ENCODE measurements at regions not wholly inside any gene's neighbourhood (a gene's known extent, or its start where the extent isn't known, plus 50 kb on each side); places are given as distances from the start of the nearest gene placed in this dataset.

- H3K4me3 ChIP-seq (ENCODE audit: low read depth, poor library complexity, severe bottlenecking): no peak overlapping the region
- 26 to 30% methylated on average over 20 of the region's 20 CpGs for WGBS, 2 donors
- intact Hi-C loops (cut with DNase I; ENCODE audit: low total_unique reads): no loop called here
- no peak for DNase-seq (ENCODE audit: low spot score in 2 of 2)
- TF ChIP-seq CTCF (IDR thresholded peaks at IDR 0.05) (no peak), POLR2A (IDR thresholded peaks at IDR 0.05) (no peak)
Observed at GRCh38 chr6:40755046-40755681, 168.0 kb upstream of the LRFN2 start.

GRCh38 chr6:40754461-40755045 lies 167.4 kb upstream of the LRFN2 start:
- no peak for TF ChIP-seq POLR2A (IDR thresholded peaks at IDR 0.05)
- no peak for TF ChIP-seq CTCF (IDR thresholded peaks at IDR 0.05)
- intact Hi-C loops (cut with DNase I; ENCODE audit: low total_unique reads): no loop called here
- no peak overlapping the region for H3K4me3 ChIP-seq (ENCODE audit: low read depth, poor library complexity, severe bottlenecking)
- no peak for DNase-seq (ENCODE audit: low spot score in 2 of 2)
- 19 to 22% methylated on average over 29 to 30 of the region's 30 CpGs for WGBS, 2 donors

GRCh38 chr6:40753675-40754448 lies 166.7 kb upstream of the LRFN2 start:
- intact Hi-C loops (cut with DNase I; ENCODE audit: low total_unique reads): no loop called here
- no peak for TF ChIP-seq CTCF (IDR thresholded peaks at IDR 0.05)
- no peak for TF ChIP-seq POLR2A (IDR thresholded peaks at IDR 0.05)
- H3K4me3 ChIP-seq (ENCODE audit: low read depth, poor library complexity, severe bottlenecking): no peak overlapping the region
- WGBS, 2 donors: 56 to 60% methylated on average over 3 of the region's 3 CpGs
- no peak for DNase-seq (ENCODE audit: low spot score in 2 of 2)

GRCh38 chr6:40753048-40753447 lies 165.9 kb upstream of the LRFN2 start:
- intact Hi-C loops (cut with DNase I; ENCODE audit: low total_unique reads): no loop called here
- TF ChIP-seq POLR2A (IDR thresholded peaks at IDR 0.05) (no peak), CTCF (IDR thresholded peaks at IDR 0.05) (no peak)
- 87 to 90% methylated on average over 3 of the region's 3 CpGs for WGBS, 2 donors
- H3K4me3 ChIP-seq (ENCODE audit: low read depth, poor library complexity, severe bottlenecking): no peak overlapping the region
- DNase-seq (ENCODE audit: low spot score in 2 of 2): no peak

- TF ChIP-seq POLR2A (IDR thresholded peaks at IDR 0.05) (no peak), CTCF (IDR thresholded peaks at IDR 0.05) (no peak)
- no peak for DNase-seq (ENCODE audit: low spot score in 2 of 2)
- 68 to 81% methylated on average over 4 of the region's 4 CpGs for WGBS, 2 donors
- H3K4me3 ChIP-seq (ENCODE audit: low read depth, poor library complexity, severe bottlenecking): no peak overlapping the region
- intact Hi-C loops (cut with DNase I; ENCODE audit: low total_unique reads): no loop called here
Observed at GRCh38 chr6:40744835-40745234, 157.7 kb upstream of the LRFN2 start.
